Ishikawa (cell line): ENCODE measurements at regions not wholly inside any gene's neighbourhood (a gene's known extent, or its start where the extent isn't known, plus 50 kb on each side); places are given as distances from the start of the nearest gene placed in this dataset.

Source experiments
- CEBPB ChIP-seq: IDR thresholded peaks from 2 replicates; pipeline ENCODE4 v1.6.1; 2012
- EGR1 ChIP-seq: IDR thresholded peaks from 2 replicates; pipeline ENCODE4 v1.6.1; 2012
- EP300 ChIP-seq: IDR thresholded peaks from 2 replicates; pipeline ENCODE4 v1.6.1; 2012; ENCODE audit warnings: borderline replicate concordance
- FOXM1 ChIP-seq: IDR thresholded peaks from 2 replicates; pipeline ENCODE4 v1.6.1; 2012; ENCODE audit warnings: low read depth, borderline replicate concordance
- MAX ChIP-seq: IDR thresholded peaks from 2 replicates; pipeline ENCODE4 v1.6.1; 2012
- NFIC ChIP-seq: IDR thresholded peaks from 2 replicates; pipeline ENCODE4 v1.6.1; 2012
- RAD21 ChIP-seq: IDR thresholded peaks from 2 replicates; pipeline ENCODE4 v1.6.1; 2012; ENCODE audit warnings: low read depth
- TEAD4 ChIP-seq: IDR thresholded peaks from 2 replicates; pipeline ENCODE4 v1.6.1; 2012
- YY1 ChIP-seq: IDR thresholded peaks from 2 replicates; pipeline ENCODE4 v1.6.1; 2012; ENCODE audit warnings: low read depth
- TF ChIP-seq, protein P1 (sequence below): IDR thresholded peaks from 2 replicates; pipeline ENCODE4 v1.6.1; 2012; ENCODE audit warnings: low read depth, mild to moderate bottlenecking

DNA sequence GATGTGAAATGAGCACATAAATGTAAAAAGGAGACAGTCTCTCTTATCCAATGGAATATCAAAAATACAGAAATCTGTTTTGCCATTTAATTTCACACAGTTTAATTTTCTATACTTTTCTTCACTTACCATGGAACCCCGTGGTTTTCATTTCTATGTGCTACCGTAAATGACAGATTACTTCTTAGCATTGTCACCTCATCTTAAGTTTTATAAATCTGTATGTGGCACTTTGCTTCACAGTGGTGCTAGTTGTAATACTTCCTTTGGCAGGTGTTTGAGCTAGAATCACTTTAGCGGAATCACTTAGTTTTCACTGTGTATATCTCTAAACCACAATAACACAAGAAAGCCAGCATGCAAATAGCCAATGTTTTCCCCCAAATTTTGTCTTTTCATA lies 781.9 kb upstream of the MGAT4C start:
- TF ChIP-seq YY1 (no peak), FOXM1 (no peak), EP300 (no peak), EGR1 (no peak), NFIC (no peak), MAX (no peak), CEBPB (no peak), RAD21 (no peak), TEAD4 (no peak)
- TF ChIP-seq, protein P1, sequence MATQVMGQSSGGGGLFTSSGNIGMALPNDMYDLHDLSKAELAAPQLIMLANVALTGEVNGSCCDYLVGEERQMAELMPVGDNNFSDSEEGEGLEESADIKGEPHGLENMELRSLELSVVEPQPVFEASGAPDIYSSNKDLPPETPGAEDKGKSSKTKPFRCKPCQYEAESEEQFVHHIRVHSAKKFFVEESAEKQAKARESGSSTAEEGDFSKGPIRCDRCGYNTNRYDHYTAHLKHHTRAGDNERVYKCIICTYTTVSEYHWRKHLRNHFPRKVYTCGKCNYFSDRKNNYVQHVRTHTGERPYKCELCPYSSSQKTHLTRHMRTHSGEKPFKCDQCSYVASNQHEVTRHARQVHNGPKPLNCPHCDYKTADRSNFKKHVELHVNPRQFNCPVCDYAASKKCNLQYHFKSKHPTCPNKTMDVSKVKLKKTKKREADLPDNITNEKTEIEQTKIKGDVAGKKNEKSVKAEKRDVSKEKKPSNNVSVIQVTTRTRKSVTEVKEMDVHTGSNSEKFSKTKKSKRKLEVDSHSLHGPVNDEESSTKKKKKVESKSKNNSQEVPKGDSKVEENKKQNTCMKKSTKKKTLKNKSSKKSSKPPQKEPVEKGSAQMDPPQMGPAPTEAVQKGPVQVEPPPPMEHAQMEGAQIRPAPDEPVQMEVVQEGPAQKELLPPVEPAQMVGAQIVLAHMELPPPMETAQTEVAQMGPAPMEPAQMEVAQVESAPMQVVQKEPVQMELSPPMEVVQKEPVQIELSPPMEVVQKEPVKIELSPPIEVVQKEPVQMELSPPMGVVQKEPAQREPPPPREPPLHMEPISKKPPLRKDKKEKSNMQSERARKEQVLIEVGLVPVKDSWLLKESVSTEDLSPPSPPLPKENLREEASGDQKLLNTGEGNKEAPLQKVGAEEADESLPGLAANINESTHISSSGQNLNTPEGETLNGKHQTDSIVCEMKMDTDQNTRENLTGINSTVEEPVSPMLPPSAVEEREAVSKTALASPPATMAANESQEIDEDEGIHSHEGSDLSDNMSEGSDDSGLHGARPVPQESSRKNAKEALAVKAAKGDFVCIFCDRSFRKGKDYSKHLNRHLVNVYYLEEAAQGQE, result no peak
